ENCODE measurements at regions not wholly inside any gene's neighbourhood (a gene's known extent, or its start where the extent isn't known, plus 50 kb on each side); places are given as distances from the start of the nearest gene placed in this dataset.

- Histone ChIP-seq H3K36me3 (ENCODE audit: control insufficient read depth in 3 of 3, insufficient read depth in 2 of 3, low read depth in 1 of 3, low read length in 3 of 3) (no peaks in the 10 kb centered on the region), H3K27me3 (ENCODE audit: control insufficient read depth in 3 of 3, insufficient read depth in 3 of 3, low read length in 3 of 3) (no peaks in the 10 kb centered on the region), H3K9me3 (ENCODE audit: control insufficient read depth in 2 of 2, insufficient read depth in 1 of 2, low read depth in 1 of 2, low read length in 1 of 2) (no peaks in the 10 kb centered on the region), H3K27ac (ENCODE audit: low read depth in 1 of 3, low read length in 2 of 3) (no peak overlapping the region), H3K4me1 (ENCODE audit: control insufficient read depth in 3 of 3, insufficient read depth in 2 of 3, low read depth in 1 of 3, low read length in 2 of 3) (no peaks in the 10 kb centered on the region), H3K4me3 (ENCODE audit: low read depth in 1 of 3, low read length in 3 of 3) (no peak overlapping the region)
- FAIRE-seq (no peak), DNase-seq (no peak)
- 45 to 65% (median 63%) methylated on average over 1 of the region's 1 CpG for WGBS, 3 donors
Measured at GRCh38 chr10:8923096-8923495, 868.6 kb downstream of the GATA3 start.

GRCh38 chr10:8927705-8928104 is 873.2 kb downstream of the GATA3 start:
- Histone ChIP-seq H3K27me3 (ENCODE audit: control insufficient read depth in 3 of 3, insufficient read depth in 3 of 3, low read length in 3 of 3) (no peaks in the 10 kb centered on the region), H3K36me3 (ENCODE audit: control insufficient read depth in 3 of 3, insufficient read depth in 2 of 3, low read depth in 1 of 3, low read length in 3 of 3) (no peaks in the 10 kb centered on the region), H3K27ac (ENCODE audit: low read depth in 1 of 3, low read length in 2 of 3) (no peak overlapping the region), H3K4me3 (ENCODE audit: low read depth in 1 of 3, low read length in 3 of 3) (no peak overlapping the region), H3K9me3 (ENCODE audit: control insufficient read depth in 2 of 2, insufficient read depth in 1 of 2, low read depth in 1 of 2, low read length in 1 of 2) (no peaks in the 10 kb centered on the region), H3K4me1 (ENCODE audit: control insufficient read depth in 3 of 3, insufficient read depth in 2 of 3, low read depth in 1 of 3, low read length in 2 of 3) (no peaks in the 10 kb centered on the region)
- no peak for DNase-seq
- FAIRE-seq = no peak
- whole genome bisulfite sequencing, 3 donors = 51 to 63% (median 54%) methylated on average over 4 of the region's 4 CpGs

- H3K9me3 ChIP-seq (ENCODE audit: control insufficient read depth in 2 of 2, insufficient read depth in 1 of 2, low read depth in 1 of 2, low read length in 1 of 2) = peaks cover 0 to 2% of the 10 kb centered on the region in 2 donors
- DNase-seq = no peak
- H3K4me1 ChIP-seq (ENCODE audit: control insufficient read depth in 3 of 3, insufficient read depth in 2 of 3, low read depth in 1 of 3, low read length in 2 of 3) = no peaks in the 10 kb centered on the region
- FAIRE-seq = no peak
- no peaks in the 10 kb centered on the region for H3K36me3 ChIP-seq (ENCODE audit: control insufficient read depth in 3 of 3, insufficient read depth in 2 of 3, low read depth in 1 of 3, low read length in 3 of 3)
- H3K27me3 ChIP-seq (ENCODE audit: control insufficient read depth in 3 of 3, insufficient read depth in 3 of 3, low read length in 3 of 3) = no peaks in the 10 kb centered on the region
- no peak overlapping the region for H3K27ac ChIP-seq (ENCODE audit: low read depth in 1 of 3, low read length in 2 of 3)
- WGBS, 3 donors = 77 to 89% (median 89%) methylated on average over 5 of the region's 5 CpGs
- no peak overlapping the region for H3K4me3 ChIP-seq (ENCODE audit: low read depth in 1 of 3, low read length in 3 of 3)
Measured at GRCh38 chr10:8946451-8946850, 892.0 kb downstream of the GATA3 start.

- H3K27ac ChIP-seq (ENCODE audit: low read depth in 1 of 3, low read length in 2 of 3) = no peak overlapping the region
- 77 to 89% (median 81%) methylated on average over 2 of the region's 2 CpGs for WGBS, 3 donors
- FAIRE-seq (no peak), DNase-seq (no peak)
- H3K4me1 ChIP-seq (ENCODE audit: control insufficient read depth in 3 of 3, insufficient read depth in 2 of 3, low read depth in 1 of 3, low read length in 2 of 3) = no peaks in the 10 kb centered on the region
- no peak overlapping the region for H3K4me3 ChIP-seq (ENCODE audit: low read depth in 1 of 3, low read length in 3 of 3)
- no peaks in the 10 kb centered on the region for H3K27me3 ChIP-seq (ENCODE audit: control insufficient read depth in 3 of 3, insufficient read depth in 3 of 3, low read length in 3 of 3)
- H3K9me3 ChIP-seq (ENCODE audit: control insufficient read depth in 2 of 2, insufficient read depth in 1 of 2, low read depth in 1 of 2, low read length in 1 of 2) = peaks cover 0 to 2% of the 10 kb centered on the region in 2 donors
- H3K36me3 ChIP-seq (ENCODE audit: control insufficient read depth in 3 of 3, insufficient read depth in 2 of 3, low read depth in 1 of 3, low read length in 3 of 3) = no peaks in the 10 kb centered on the region
Measured at GRCh38 chr10:8950978-8951377, 896.5 kb downstream of the GATA3 start.

GRCh38 chr10:8951440-8952089 is 897.1 kb downstream of the GATA3 start:
- H3K4me3 ChIP-seq (ENCODE audit: low read depth in 1 of 3, low read length in 3 of 3) = no peak overlapping the region
- DNase-seq (no peak), FAIRE-seq (no peak)
- no peak overlapping the region for H3K27ac ChIP-seq (ENCODE audit: low read depth in 1 of 3, low read length in 2 of 3)
- peaks cover 0 to 2% of the 10 kb centered on the region in 2 donors for H3K9me3 ChIP-seq (ENCODE audit: control insufficient read depth in 2 of 2, insufficient read depth in 1 of 2, low read depth in 1 of 2, low read length in 1 of 2)
- no peaks in the 10 kb centered on the region for H3K36me3 ChIP-seq (ENCODE audit: control insufficient read depth in 3 of 3, insufficient read depth in 2 of 3, low read depth in 1 of 3, low read length in 3 of 3)
- no peaks in the 10 kb centered on the region for H3K4me1 ChIP-seq (ENCODE audit: control insufficient read depth in 3 of 3, insufficient read depth in 2 of 3, low read depth in 1 of 3, low read length in 2 of 3)
- 63 to 67% (median 66%) methylated on average over 7 of the region's 7 CpGs for WGBS, 3 donors
- no peaks in the 10 kb centered on the region for H3K27me3 ChIP-seq (ENCODE audit: control insufficient read depth in 3 of 3, insufficient read depth in 3 of 3, low read length in 3 of 3)

- H3K4me3 ChIP-seq (ENCODE audit: low read depth in 1 of 3, low read length in 3 of 3) = no peak overlapping the region
- no peaks in the 10 kb centered on the region for H3K4me1 ChIP-seq (ENCODE audit: control insufficient read depth in 3 of 3, insufficient read depth in 2 of 3, low read depth in 1 of 3, low read length in 2 of 3)
- no peak for FAIRE-seq
- H3K27ac ChIP-seq (ENCODE audit: low read depth in 1 of 3, low read length in 2 of 3) = no peak overlapping the region
- no peak for DNase-seq
- H3K36me3 ChIP-seq (ENCODE audit: control insufficient read depth in 3 of 3, insufficient read depth in 2 of 3, low read depth in 1 of 3, low read length in 3 of 3) = no peaks in the 10 kb centered on the region
- WGBS, 3 donors = 63 to 80% (median 72%) methylated on average over 4 of the region's 4 CpGs
- no peaks in the 10 kb centered on the region for H3K27me3 ChIP-seq (ENCODE audit: control insufficient read depth in 3 of 3, insufficient read depth in 3 of 3, low read length in 3 of 3)
- no peaks in the 10 kb centered on the region for H3K9me3 ChIP-seq (ENCODE audit: control insufficient read depth in 2 of 2, insufficient read depth in 1 of 2, low read depth in 1 of 2, low read length in 1 of 2)
Measured at GRCh38 chr10:8956400-8956799, 901.9 kb downstream of the GATA3 start.

GRCh38 chr10:8962249-8962648 is 907.8 kb downstream of the GATA3 start:
- FAIRE-seq (no peak), DNase-seq (no peak)
- Histone ChIP-seq H3K36me3 (ENCODE audit: control insufficient read depth in 3 of 3, insufficient read depth in 2 of 3, low read depth in 1 of 3, low read length in 3 of 3) (no peaks in the 10 kb centered on the region), H3K9me3 (ENCODE audit: control insufficient read depth in 2 of 2, insufficient read depth in 1 of 2, low read depth in 1 of 2, low read length in 1 of 2) (no peaks in the 10 kb centered on the region), H3K27me3 (ENCODE audit: control insufficient read depth in 3 of 3, insufficient read depth in 3 of 3, low read length in 3 of 3) (no peaks in the 10 kb centered on the region), H3K4me1 (ENCODE audit: control insufficient read depth in 3 of 3, insufficient read depth in 2 of 3, low read depth in 1 of 3, low read length in 2 of 3) (no peaks in the 10 kb centered on the region), H3K27ac (ENCODE audit: low read depth in 1 of 3, low read length in 2 of 3) (no peak overlapping the region), H3K4me3 (ENCODE audit: low read depth in 1 of 3, low read length in 3 of 3) (no peak overlapping the region)

GRCh38 chr10:8967061-8967460 is 912.6 kb downstream of the GATA3 start:
- FAIRE-seq (no peak), DNase-seq (no peak)
- Histone ChIP-seq H3K4me1 (ENCODE audit: control insufficient read depth in 3 of 3, insufficient read depth in 2 of 3, low read depth in 1 of 3, low read length in 2 of 3) (no peaks in the 10 kb centered on the region), H3K27ac (ENCODE audit: low read depth in 1 of 3, low read length in 2 of 3) (no peak overlapping the region), H3K9me3 (ENCODE audit: control insufficient read depth in 2 of 2, insufficient read depth in 1 of 2, low read depth in 1 of 2, low read length in 1 of 2) (no peaks in the 10 kb centered on the region), H3K27me3 (ENCODE audit: control insufficient read depth in 3 of 3, insufficient read depth in 3 of 3, low read length in 3 of 3) (no peaks in the 10 kb centered on the region), H3K4me3 (ENCODE audit: low read depth in 1 of 3, low read length in 3 of 3) (no peak overlapping the region), H3K36me3 (ENCODE audit: control insufficient read depth in 3 of 3, insufficient read depth in 2 of 3, low read depth in 1 of 3, low read length in 3 of 3) (no peaks in the 10 kb centered on the region)
- 86 to 95% (median 93%) methylated on average over 2 of the region's 2 CpGs for WGBS, 3 donors

- H3K36me3 ChIP-seq (ENCODE audit: control insufficient read depth in 3 of 3, insufficient read depth in 2 of 3, low read depth in 1 of 3, low read length in 3 of 3) = no peaks in the 10 kb centered on the region
- DNase-seq = no peak
- H3K9me3 ChIP-seq (ENCODE audit: control insufficient read depth in 2 of 2, insufficient read depth in 1 of 2, low read depth in 1 of 2, low read length in 1 of 2) = no peaks in the 10 kb centered on the region
- 67 to 88% (median 80%) methylated on average over 1 of the region's 1 CpG for WGBS, 3 donors
- H3K27ac ChIP-seq (ENCODE audit: low read depth in 1 of 3, low read length in 2 of 3) = no peak overlapping the region
- no peak overlapping the region for H3K4me3 ChIP-seq (ENCODE audit: low read depth in 1 of 3, low read length in 3 of 3)
- no peaks in the 10 kb centered on the region for H3K27me3 ChIP-seq (ENCODE audit: control insufficient read depth in 3 of 3, insufficient read depth in 3 of 3, low read length in 3 of 3)
- no peak for FAIRE-seq
- no peaks in the 10 kb centered on the region for H3K4me1 ChIP-seq (ENCODE audit: control insufficient read depth in 3 of 3, insufficient read depth in 2 of 3, low read depth in 1 of 3, low read length in 2 of 3)
Measured at GRCh38 chr10:8969853-8970252, 915.4 kb downstream of the GATA3 start.

Measured in small intestine (tissue), 7 donors.